IMR-90 (cell line): ENCODE measurements at regions not wholly inside any gene's neighbourhood (a gene's known extent, or its start where the extent isn't known, plus 50 kb on each side); places are given as distances from the start of the nearest gene placed in this dataset.

ENCODE experiments used
- ATAC-seq: fragments of 200-7000 bp; cut with Tn5 transposase; 2 replicates; pipeline ENCODE4 v1.9.1; 2020; ENCODE audit warnings: low read depth, mild to moderate bottlenecking, moderate library complexity
- BruUV-seq: library from RNA; stranded (reverse); fragments of 400-500 nt; replicated peaks from 2 replicates; lab custom pipeline; 2021; lab: Mats Ljungman, UMichigan
- CTCF ChIA-PET: fragments of 300-600 bp; formaldehyde crosslinking; extraction: SDS; loops from one replicate; lab custom pipeline; 2021; ENCODE audit warnings: antibody characterized with exemption; lab: Yijun Ruan, JAX
- POLR2A ChIA-PET: fragments of 300-600 bp; sonication (Branson Sonifier 250); formaldehyde crosslinking; loops from one replicate; lab custom pipeline; 2022; ENCODE audit warnings: antibody characterized with exemption; ENCODE audit not compliant: unreplicated experiment; lab: Charles Lee
- DNase-seq: peaks from one replicate; pipeline ENCODE4 v3.0.0; 2013
- H2AFZ ChIP-seq: replicated peaks from 2 replicates; pipeline ENCODE3; 2013; ENCODE audit warnings: low read length, mild to moderate bottlenecking; ENCODE audit not compliant: poor library complexity
- H2AK5ac ChIP-seq: 2 replicates; pipeline ENCODE4 v1.6.1; 2013; ENCODE audit warnings: low read depth, low read length, inconsistent platforms
- H2AK9ac ChIP-seq: replicated peaks from 2 replicates; pipeline ENCODE3; 2013; ENCODE audit warnings: mild to moderate bottlenecking, low read depth, low read length, moderate library complexity; ENCODE audit not compliant: poor library complexity
- H2BK120ac ChIP-seq: 2 replicates; pipeline ENCODE4 v1.6.1; 2013; ENCODE audit warnings: low read depth, low read length, inconsistent platforms
- H2BK15ac ChIP-seq: 3 replicates; pipeline ENCODE4 v1.6.1; 2013; ENCODE audit warnings: low read depth, low read length, inconsistent platforms
- H2BK20ac ChIP-seq: 2 replicates; pipeline ENCODE4 v1.6.1; 2013; ENCODE audit warnings: low read depth, mild to moderate bottlenecking, inconsistent platforms, low read length, moderate library complexity
- H2BK5ac ChIP-seq: 2 replicates; pipeline ENCODE4 v1.6.1; 2013; ENCODE audit warnings: mild to moderate bottlenecking, low read depth, low read length, inconsistent platforms; ENCODE audit not compliant: poor library complexity, severe bottlenecking
- H3K14ac ChIP-seq: replicated peaks from 2 replicates; pipeline ENCODE4 v1.6.1; 2013; ENCODE audit warnings: low read depth, low read length, inconsistent platforms
- H3K18ac ChIP-seq: 2 replicates; pipeline ENCODE4 v1.6.1; 2013; ENCODE audit warnings: low read depth, low read length, control low read depth
- H3K23ac ChIP-seq: 2 replicates; pipeline ENCODE4 v1.6.1; 2013; ENCODE audit warnings: low read depth, low read length, inconsistent platforms
- H3K27ac ChIP-seq: 2 replicates; pipeline ENCODE4 v1.5.1; 2013; ENCODE audit warnings: mild to moderate bottlenecking, control low read depth, low read length; ENCODE audit not compliant: insufficient read depth
- H3K27me3 ChIP-seq: 2 replicates; pipeline ENCODE4 v1.6.1; 2013; ENCODE audit warnings: low read length; ENCODE audit not compliant: control insufficient read depth, insufficient read depth
- H3K36me3 ChIP-seq: 2 replicates; pipeline ENCODE4 v1.6.1; 2013; ENCODE audit warnings: low read length, mixed read lengths; ENCODE audit not compliant: control insufficient read depth, insufficient read depth
- H3K4ac ChIP-seq: 2 replicates; pipeline ENCODE4 v1.6.1; 2013; ENCODE audit warnings: low read depth, low read length, inconsistent platforms
- H3K4me1 ChIP-seq: 2 replicates; pipeline ENCODE4 v1.6.1; 2013; ENCODE audit warnings: low read length, mixed read lengths; ENCODE audit not compliant: control insufficient read depth, insufficient read depth
- H3K4me2 ChIP-seq: 2 replicates; pipeline ENCODE4 v1.6.1; 2013; ENCODE audit warnings: low read depth, mild to moderate bottlenecking, control low read depth, low read length, moderate library complexity
- H3K4me3 ChIP-seq: 2 replicates; pipeline ENCODE4 v1.5.1; 2013; ENCODE audit warnings: low read depth, mild to moderate bottlenecking, control low read depth, low read length, moderate library complexity; ENCODE audit not compliant: insufficient read depth
- H3K56ac ChIP-seq: 2 replicates; pipeline ENCODE4 v1.6.1; 2013; ENCODE audit warnings: low read length, inconsistent platforms; ENCODE audit not compliant: insufficient read depth; ENCODE audit errors: extremely low read depth
- H3K79me1 ChIP-seq, 2 experiments: 2 replicates each; pipeline ENCODE4 v1.6.1; 2013; ENCODE audit warnings: low read length in 2 of 2, inconsistent platforms in 1 of 2, low read depth in 1 of 2
- H3K9ac ChIP-seq: 2 replicates; pipeline ENCODE4 v1.6.1; 2013; ENCODE audit warnings: low read depth, low read length, control low read depth
- H3K9me1 ChIP-seq: 2 replicates; pipeline ENCODE4 v1.6.1; 2013; ENCODE audit warnings: low read length, inconsistent platforms; ENCODE audit not compliant: insufficient read depth
- H3K9me3 ChIP-seq: 2 replicates; pipeline ENCODE4 v1.6.1; 2013; ENCODE audit warnings: low read length; ENCODE audit not compliant: control insufficient read depth, insufficient read depth
- H4K20me1 ChIP-seq: 2 replicates; pipeline ENCODE4 v1.6.1; 2013; ENCODE audit warnings: low read length, inconsistent platforms; ENCODE audit not compliant: insufficient read depth
- H4K5ac ChIP-seq: 2 replicates; pipeline ENCODE4 v1.6.1; 2013; ENCODE audit warnings: mild to moderate bottlenecking, low read depth, low read length, control low read depth
- H4K8ac ChIP-seq, 2 experiments: 2 replicates each; pipeline ENCODE4 v1.6.1; 2013; ENCODE audit warnings: low read depth in 2 of 2, low read length in 2 of 2, control low read depth in 1 of 2, inconsistent platforms in 1 of 2
- H4K91ac ChIP-seq: 2 replicates; pipeline ENCODE4 v1.6.1; 2013; ENCODE audit warnings: low read depth, low read length, inconsistent platforms; ENCODE audit not compliant: insufficient read depth
- MAFK ChIP-seq: IDR thresholded peaks from 2 replicates; pipeline ENCODE4 v1.6.1; 2012; ENCODE audit warnings: low read depth, low read length, improper control_type of control experiment
- MAZ ChIP-seq: IDR thresholded peaks from 2 replicates; pipeline ENCODE4 v1.6.1; 2012; ENCODE audit warnings: low read depth, mild to moderate bottlenecking, low read length, improper control_type of control experiment, moderate library complexity, borderline replicate concordance
- RAD21 ChIP-seq: IDR thresholded peaks from 2 replicates; pipeline ENCODE4 v1.6.1; 2012; ENCODE audit warnings: low read length, improper control_type of control experiment
- SMC3 ChIP-seq: fragments of 150-350 bp; IDR thresholded peaks from 2 replicates; pipeline ENCODE4 v1.6.1; 2016; ENCODE audit warnings: low read depth, mild to moderate bottlenecking, antibody characterized with exemption, low read length, moderate library complexity
- WGBS, 2 experiments: methylation state at CpG; one replicate each; pipeline versions ENCODE4 v1.1.5 to v1.1.7; 2013; ENCODE audit warnings: missing lambda C conversion rate in 2 of 2; ENCODE audit not compliant: insufficient read length in 1 of 2; ENCODE audit errors: extremely low coverage in 2 of 2; 5-methylcytosine and 5-hydroxymethylcytosine counted together
- dilution Hi-C: fragments of 300-500 bp; cut with HindIII; formaldehyde crosslinking; loops from one replicate; pipeline ENCODE4 v1.14.3; 2018; ENCODE audit warnings: low sequenced_read_pairs; ENCODE audit not compliant: unreplicated experiment
- in situ Hi-C: fragments of 300-500 bp; cut with MboI; formaldehyde crosslinking; loops from 3 replicates; pipeline ENCODE4 v1.14.3; 2019; ENCODE audit warnings: low sequenced_read_pairs, inconsistent platforms, mixed read lengths
- intact Hi-C: fragments of 100-400 bp; cut with micrococcal nuclease; formaldehyde crosslinking; loops from 2 replicates; pipeline ENCODE4 v1.10.0; 2022
- TF ChIP-seq, protein P1 (sequence below): conservative IDR thresholded peaks from 2 replicates; pipeline ENCODE4 v1.5.1; 2012; ENCODE audit warnings: mild to moderate bottlenecking, low read depth, low read length, improper control_type of control experiment

DNA sequence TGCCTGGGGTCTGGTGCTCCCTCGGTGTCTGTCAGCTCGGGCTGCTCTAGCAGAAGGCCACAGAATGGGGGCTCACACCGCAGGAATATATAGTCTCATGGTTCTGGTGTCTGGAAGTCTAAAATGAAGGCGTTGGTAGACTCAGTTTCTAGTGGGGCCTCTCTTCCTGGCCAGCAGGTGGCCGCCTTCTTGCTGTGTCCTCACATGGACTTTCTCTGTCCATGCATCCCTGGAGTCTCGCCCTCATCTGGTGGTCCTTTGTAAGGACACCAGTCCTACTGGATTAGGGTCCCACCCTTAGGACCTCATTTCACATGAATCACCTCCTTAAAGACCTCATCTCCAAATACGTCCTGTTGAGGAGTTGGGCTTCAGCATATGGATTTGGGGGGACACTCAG, 65.7 kb downstream of the RRM2 start:
- H3K4ac ChIP-seq = no peak overlapping the region
- in situ Hi-C loops = no loop called here
- BruUV-seq = no TSS peak

More for the DNA sequence above, 65.7 kb downstream of the RRM2 start:
- Histone ChIP-seq H3K56ac (no peak overlapping the region), H3K27me3 (no peaks in the 10 kb centered on the region), H4K20me1 (no peaks in the 10 kb centered on the region), H3K9me3 (no peaks in the 10 kb centered on the region), H4K91ac (no peak overlapping the region), H3K4me1 (peaks cover 3% of the 10 kb centered on the region; the same call in 1 of the 2 replicates), H3K4me3 (no peak overlapping the region), H4K8ac (no peak overlapping the region), H2BK20ac (no peak overlapping the region), H3K36me3 (no peaks in the 10 kb centered on the region), H3K23ac (no peak overlapping the region), H2BK5ac (no peak overlapping the region), H3K9ac (no peak overlapping the region), H3K18ac (no peak overlapping the region), H2BK15ac (no peak overlapping the region), H3K9me1 (0 out of 2 replicates have a peak, but pooled peaks cover 3% of the 10 kb centered on the region), H4K5ac (no peak overlapping the region), H2AFZ (no peak overlapping the region), H2AK5ac (no peak overlapping the region), H3K27ac (no peak overlapping the region), H3K79me1 (no peaks in the 10 kb centered on the region), H2AK9ac (peak overlapping the region; percentile 50), H3K4me2 (no peak overlapping the region), H2BK120ac (no peak overlapping the region), H3K14ac (no peak overlapping the region)
- intact Hi-C loops (no loop called here), dilution Hi-C loops (no loop called here)
- WGBS, 2 experiments = 82% methylated on average over 2 of the region's 7 CpGs; no CpG with 5 or more reads in 1 of the 2 experiments
- CTCF ChIA-PET = interaction anchor here (0.6 kb wide), 1 partner anchor 62 kb away, joined by 6 read pairs; no protein-coding TSS in a partner anchor
- ATAC-seq (peak; percentile 46; the same call in 1 of the 2 replicates), DNase-seq (peak; percentile 44)
- no peak for TF ChIP-seq MAFK
- TF ChIP-seq SMC3 = peak; percentile 63
- TF ChIP-seq, protein P1, sequence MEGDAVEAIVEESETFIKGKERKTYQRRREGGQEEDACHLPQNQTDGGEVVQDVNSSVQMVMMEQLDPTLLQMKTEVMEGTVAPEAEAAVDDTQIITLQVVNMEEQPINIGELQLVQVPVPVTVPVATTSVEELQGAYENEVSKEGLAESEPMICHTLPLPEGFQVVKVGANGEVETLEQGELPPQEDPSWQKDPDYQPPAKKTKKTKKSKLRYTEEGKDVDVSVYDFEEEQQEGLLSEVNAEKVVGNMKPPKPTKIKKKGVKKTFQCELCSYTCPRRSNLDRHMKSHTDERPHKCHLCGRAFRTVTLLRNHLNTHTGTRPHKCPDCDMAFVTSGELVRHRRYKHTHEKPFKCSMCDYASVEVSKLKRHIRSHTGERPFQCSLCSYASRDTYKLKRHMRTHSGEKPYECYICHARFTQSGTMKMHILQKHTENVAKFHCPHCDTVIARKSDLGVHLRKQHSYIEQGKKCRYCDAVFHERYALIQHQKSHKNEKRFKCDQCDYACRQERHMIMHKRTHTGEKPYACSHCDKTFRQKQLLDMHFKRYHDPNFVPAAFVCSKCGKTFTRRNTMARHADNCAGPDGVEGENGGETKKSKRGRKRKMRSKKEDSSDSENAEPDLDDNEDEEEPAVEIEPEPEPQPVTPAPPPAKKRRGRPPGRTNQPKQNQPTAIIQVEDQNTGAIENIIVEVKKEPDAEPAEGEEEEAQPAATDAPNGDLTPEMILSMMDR = peak; percentile 52
- TF ChIP-seq RAD21 = peak; percentile 50
- no peak for TF ChIP-seq MAZ
- POLR2A ChIA-PET = no interaction called here
